ENCODE measurements at regions not wholly inside any gene's neighbourhood (a gene's known extent, or its start where the extent isn't known, plus 50 kb on each side); places are given as distances from the start of the nearest gene placed in this dataset.
A peak's percentile ranks its signal among the peaks of the same experiment; 100 is the strongest.
"Not testable (repeated sequence)": the region's sequence is repeated elsewhere in the genome, so short reads cannot be mapped to it uniquely, and the experiment has no call there.

DNA sequence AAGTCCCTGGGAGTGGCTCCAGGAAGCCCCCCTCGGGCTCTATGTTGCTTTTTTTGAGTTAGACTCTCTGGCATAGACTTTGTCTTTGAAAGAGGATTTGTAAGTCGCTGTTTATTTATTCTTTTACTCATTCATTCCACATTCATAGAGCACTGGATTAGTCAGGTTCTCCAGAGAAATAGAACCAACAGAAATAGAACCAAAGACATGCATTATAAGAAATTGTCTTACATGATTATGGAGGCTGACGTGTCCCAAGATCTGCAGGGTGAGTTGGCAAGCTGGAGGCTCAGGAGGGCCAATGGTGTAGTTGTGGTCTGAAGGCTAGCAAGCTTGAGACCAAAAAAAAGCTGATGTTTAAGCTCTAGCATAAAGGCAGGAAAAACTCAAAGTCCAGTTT lies 98.3 kb upstream of the CHD6 start:
- no peak for DNase-seq (ENCODE audit: low spot score)

DNA sequence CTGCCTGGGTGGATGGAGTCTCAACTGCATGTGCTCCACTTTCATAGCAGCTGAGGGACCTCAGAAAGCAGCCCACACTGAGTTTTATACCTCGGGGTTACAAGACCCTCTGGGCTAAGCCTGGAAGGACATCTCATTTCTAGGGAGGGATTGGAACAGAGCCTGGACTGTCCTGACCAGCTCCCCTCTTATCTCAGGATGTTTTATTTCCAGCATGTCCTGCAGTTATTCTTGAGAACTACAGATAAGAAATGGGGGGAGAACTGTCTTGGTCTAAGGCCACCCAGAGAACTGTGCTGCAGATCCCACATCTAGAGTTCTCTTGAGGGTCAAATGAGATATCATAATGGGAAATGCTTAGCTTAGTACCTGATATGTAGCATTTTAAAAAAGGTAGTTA lies 97.3 kb upstream of the CHD6 start:
- DNase-seq (ENCODE audit: low spot score), result no peak

DNA sequence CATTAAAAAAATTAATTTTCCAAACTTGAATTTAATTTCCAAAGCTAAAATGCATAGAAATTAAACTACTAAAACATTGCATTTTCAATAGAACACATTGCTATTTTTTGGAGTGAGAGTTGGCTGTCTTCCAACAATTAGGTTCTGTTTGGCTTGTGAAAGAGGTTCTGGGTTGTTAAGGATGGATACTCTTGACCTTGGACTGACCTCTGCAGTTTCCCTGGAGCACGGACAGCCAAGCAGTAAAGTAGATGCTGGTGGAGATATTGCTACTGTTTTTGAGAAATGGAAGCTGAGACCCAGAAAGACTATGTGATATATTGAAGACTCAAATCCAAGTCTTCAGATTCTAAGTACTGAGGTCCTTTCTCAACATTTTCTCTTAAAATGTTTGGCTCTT lies 95.9 kb upstream of the CHD6 start:
- no peak for DNase-seq (ENCODE audit: low spot score)

DNA sequence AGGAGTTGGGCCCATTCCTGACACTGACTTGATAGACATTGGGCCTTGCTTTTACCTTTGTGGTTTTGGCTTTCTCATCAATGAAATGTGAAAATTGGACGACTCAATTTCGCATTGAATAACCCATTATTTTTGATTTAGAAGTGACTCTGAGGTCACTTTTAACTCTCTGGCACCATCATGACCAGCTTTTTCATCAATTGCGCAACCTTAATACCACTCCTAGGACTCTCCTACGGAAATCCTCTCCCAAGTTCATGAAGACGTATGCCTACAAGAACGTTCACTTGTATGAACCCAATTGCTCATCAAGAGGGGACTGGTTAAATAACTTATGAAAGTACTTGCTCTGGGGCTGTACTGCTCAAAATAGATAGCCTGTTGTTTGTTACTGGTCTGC lies 86.7 kb upstream of the CHD6 start:
- DNase-seq (ENCODE audit: low spot score), result no peak

DNA sequence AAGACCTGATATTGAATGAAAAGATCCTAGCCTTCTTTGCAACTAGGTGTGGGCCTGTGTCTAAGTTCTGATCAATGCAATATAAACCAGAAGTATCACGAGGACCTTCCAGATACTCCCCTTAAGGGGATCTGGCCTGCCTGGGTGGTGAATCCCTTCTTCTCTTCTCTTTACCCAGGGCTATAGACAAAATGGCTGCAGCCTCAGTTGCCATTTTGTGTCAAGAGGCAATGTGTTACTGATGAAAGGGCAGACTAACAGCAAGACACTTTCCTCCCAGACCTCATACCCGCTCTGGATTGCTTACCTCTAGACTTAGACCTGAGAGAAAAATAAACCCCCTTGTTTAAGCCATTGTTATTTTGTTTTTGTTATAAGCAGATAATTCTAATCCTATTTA lies 84.5 kb upstream of the CHD6 start:
- DNase-seq (ENCODE audit: low spot score), result no peak

DNA sequence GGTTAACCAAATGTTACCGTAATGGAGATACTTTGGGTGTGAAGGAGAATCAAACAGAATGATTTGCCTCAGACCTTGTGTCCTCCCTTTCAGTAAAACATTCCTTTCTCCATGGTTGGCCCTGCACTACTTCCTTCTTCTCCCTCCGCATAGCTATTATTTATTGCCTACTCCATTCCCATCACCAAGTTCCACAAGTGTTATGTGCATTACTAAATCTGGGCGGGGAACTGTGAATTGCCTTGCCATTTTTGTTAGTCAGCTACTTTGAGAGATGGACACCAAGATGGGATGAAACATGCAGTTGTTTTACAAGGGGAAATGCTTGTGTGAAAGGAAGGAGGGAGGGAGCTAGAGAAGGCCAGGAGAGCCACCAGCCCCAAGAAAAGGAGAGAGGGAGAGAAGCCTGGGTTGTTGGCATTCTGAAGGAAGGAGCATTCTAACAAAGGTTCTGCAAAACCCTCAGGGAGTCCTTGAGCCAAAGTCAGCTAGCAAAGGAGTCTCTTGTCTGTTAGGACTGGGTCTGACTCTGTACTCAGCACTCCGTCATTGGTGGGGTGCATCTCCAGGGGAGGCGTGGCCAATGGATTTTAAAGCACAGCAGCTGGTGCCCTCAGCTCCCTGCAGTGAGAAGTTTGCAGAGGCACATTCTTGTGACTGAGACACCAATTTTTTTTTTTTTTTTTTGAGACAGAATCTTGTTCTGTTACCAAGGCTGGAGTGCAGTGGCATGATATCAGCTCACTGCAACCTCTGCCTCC lies 83.6 kb upstream of the CHD6 start:
- DNase-seq (ENCODE audit: low spot score), result no peak

DNA sequence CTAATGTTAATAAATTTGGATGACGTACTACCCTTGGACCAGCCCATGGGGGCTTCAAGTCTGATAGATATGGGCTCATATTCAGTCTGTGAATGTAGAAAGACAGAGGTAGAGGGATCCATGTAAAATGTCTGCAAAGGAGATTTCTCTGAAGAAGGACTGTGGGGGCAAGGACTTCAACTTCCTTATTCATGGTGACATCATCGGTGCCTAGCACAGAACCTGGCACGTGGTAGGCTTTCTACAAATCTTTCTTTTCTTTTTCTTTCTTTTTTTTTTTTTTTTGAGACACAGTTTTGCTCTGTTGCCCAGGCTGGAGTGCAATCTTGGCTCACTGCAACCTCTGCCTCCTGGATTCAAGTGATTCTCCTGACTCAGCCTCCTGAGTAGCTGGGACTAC lies 81.5 kb upstream of the CHD6 start:
- not testable (repeated sequence) for DNase-seq (ENCODE audit: low spot score)

DNA sequence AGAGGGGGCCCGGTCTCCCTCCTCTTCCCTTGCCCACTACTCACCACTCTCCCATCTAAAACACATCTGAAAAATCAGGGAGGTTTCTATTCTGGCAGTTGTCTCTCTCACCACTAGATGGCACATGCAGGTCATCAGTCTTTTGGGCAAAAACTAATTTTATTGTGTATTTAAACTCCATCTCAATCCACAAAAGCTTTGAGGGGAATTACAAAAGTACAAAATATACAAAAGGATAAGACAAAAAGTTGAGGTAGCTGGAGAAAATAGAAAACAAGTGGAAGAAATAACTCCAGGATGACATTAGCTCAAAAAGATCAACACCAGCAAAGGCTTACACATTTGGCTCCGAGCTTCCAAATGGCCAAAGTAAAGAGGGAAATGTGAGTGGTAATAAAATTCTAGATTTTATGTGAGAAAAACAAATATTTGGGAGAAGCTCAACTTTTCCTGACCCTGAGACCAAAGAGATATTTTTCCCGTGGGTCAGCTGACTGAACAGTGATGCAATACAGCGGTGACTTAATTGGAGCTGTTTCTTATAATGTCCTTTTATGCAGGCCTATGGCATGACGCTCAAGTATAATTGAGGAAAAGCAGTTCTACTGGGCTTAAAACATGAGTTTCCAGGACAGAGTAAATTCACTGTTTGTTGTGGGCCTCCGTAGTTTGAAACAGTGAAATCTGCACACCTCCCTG lies 79.8 kb upstream of the CHD6 start:
- no peak for DNase-seq (ENCODE audit: low spot score)

DNA sequence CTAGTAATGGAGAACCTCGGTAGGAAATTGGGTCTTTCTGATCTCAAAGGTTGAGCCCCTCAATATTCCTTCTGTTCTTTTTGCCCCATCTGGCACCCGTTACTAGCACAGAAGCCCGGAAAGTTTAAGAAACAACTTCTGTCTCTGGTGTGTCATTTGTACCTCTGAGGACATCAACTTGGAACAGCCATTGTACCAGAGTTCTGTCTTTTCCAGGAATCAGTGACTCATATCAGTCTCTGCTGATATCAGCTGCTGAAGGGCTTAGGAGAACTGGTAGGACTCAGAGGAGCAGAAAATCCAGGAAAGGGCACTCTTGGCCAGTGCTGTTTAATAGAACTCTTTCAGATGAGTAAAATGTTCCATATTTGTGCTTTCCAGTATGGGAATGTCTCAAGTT lies 78.3 kb upstream of the CHD6 start:
- no peak for DNase-seq (ENCODE audit: low spot score)

DNA sequence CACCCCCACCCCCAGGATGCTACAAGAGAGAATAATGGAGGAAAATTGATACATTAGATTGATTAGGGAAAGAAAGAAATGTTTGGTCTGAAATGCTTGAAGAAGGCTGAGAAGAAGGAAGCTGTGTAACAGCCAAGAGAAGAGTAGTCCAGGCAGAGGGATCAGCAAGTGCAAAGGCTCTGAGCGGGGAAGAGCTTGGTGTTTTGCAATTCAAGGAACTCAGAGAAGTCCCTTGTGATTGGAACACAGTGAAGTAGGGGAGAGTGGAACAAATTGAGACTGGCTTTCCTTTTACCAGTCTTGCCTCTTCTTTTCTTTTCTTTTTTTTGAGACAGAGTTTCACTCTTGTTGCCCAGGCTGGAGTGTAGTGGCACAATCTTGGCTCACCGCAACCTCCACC lies 76.6 kb upstream of the CHD6 start:
- DNase-seq (ENCODE audit: low spot score), result no peak

DNA sequence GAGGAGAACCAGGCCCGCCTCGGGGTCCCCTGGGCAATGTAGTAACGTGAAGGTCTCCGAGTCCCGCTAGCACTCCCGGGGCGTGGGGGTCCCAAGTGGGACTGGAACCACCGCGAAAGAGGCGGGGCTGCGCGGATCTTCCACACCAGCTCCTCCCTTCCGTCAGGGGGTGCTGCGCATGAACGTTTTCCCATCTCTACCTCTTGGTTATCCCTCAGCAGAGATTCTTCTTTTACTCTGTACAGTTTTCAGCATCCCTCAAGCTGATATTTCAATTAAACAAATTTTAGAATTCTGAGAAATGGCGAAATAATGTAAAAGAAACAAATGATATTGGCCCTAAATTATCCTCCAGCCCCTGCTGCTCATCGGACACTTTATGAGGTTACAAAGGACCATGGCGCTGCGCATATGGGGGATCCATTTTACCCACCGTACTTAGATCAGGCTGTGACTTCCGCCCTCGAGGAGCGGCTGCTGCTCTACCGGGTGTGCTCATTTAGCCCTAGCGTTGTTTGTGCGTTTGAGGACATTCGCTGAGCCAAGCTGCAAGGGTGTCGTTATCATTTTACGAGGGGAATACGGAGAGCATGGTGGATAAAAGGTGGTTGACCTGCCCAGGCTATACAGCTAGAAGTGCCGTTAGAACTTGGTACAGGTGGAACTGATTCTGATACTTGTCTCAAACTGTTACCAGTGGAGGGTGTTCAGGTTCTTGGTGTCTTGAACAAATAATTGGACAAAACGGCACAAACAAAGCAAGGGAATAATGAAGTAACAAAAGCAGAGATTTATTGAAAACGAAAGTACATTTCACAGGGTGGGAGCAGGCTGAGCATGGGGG lies 75.2 kb upstream of the CHD6 start:
- peak; percentile 84 for DNase-seq (ENCODE audit: low spot score)

DNA sequence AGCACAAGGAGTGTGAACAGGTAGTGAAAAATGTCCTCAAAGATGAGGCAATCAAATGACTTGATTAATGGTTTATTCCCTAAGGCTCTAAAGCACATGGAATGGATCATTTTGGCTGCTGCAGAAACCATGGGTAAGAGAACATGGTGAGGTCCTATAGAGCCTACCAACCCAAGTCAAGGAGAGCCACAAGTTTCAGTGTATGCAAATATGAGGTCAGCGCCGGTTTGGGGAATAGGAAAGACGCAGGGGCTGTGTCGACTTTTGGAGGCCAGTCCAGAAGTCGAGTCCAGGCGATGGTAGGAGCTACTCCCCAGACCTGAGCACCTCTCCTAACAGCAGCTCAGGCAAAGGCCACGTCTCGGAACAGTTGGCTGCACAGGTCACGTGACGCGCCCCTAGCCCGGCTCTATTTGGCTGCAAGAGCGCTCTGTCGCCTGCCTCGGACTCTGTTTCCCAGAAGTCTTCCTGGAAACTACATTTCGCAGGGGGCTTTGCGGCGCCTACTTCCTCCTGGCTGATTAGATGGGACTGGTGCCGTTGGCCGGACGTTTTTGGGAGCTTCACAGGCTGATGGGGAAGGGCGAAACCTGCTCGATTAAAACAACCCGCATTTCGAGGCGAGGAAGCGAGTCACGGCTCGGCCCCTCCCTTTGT lies 74.4 kb upstream of the CHD6 start:
- peak; percentile 91 for DNase-seq (ENCODE audit: low spot score)

DNA sequence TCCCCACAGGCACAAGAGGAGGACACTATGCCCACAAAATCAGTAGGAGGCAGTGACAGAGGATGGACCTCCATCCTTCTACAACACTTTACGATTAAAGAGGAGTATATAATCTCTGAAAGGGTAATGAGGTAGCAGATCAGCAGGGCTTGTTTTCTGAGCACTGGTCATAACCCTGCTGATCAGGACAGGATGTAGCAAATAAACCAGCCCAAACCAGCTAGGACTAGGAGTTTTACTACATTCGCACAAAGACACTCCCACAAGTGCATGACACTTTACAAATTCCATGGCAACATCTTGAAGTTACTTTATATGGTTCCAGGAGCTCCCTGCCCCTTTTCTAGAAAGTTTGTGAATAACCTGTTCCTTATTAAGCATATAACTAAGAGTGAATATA lies 73.3 kb upstream of the CHD6 start:
- no peak for DNase-seq (ENCODE audit: low spot score)

DNA sequence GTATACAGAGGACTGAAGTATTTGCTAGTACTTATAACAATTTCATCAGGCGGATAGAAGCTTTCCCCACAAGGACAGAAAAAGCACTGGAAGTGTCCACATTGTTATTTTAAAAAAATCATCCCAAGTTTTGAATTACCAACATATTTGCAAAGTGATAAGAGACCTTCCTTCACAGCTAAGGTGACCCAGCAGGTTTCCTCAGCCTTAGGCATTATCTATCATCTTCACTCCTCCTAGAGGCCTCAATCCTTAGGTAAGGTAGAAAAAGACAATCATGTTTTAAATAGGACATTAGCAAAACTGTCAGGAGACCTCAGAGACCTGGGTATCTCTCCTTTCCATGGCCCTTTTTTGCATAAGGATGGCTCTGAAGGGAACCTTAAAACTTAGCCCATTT lies 72.5 kb upstream of the CHD6 start:
- DNase-seq (ENCODE audit: low spot score), result no peak

DNA sequence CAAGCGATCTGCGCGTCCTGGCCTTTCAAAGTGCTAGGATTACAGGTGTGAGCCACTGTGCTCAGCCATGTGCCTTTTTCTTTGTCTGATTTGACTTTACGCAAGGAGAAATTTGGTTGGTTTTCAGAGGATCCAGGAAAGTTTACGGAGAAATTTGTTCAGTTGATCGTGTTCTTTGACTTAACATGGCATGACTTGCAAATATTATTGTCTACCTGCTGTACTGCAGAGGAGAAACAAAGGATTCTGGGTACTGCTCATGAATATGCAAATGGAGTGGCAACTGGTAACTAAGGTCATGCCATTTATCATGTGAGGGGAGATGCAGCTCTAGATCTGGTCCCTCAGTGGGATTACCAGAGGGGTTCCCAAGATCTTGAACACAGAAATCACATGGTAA lies 68.8 kb upstream of the CHD6 start:
- no peak for DNase-seq (ENCODE audit: low spot score)

DNA sequence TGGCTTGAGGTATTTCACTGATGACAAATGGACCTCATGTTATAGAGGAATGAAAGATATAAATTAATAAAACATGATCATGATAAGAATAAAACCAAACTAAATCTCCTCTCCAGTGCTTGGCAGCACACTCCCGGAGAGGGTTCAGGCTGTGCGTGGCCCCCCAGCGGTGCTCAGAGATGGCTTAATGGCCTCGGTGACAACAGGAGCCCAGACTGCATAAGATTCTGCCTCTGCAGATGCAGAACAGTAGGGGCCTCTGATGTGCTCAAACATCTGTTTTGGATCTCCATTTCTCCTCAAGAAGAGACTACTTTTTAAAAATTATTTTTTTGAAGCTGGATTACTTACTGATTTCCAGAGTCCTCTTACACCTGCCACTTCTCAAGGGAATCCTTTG lies 67.0 kb upstream of the CHD6 start:
- not testable (repeated sequence) for DNase-seq (ENCODE audit: low spot score)

DNA sequence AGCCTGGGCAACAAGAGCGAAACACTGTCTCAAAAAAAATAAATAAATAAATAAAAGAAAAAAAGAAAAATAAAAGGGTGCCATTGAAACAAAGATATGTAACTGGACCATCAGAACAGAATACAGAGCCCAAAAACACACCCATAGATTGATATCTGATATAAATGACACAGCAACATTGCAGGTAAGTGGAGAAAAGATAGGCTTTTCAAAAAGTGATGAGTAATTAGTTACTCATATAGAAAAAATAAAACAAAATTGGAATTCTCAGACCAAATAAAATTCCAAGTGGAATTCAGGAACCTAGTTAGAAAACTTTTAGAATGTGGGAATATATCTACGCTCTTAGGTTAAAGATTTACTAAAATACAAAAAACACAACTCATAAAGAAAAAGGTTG lies 60.6 kb upstream of the CHD6 start:
- no peak for DNase-seq (ENCODE audit: low spot score)

DNA sequence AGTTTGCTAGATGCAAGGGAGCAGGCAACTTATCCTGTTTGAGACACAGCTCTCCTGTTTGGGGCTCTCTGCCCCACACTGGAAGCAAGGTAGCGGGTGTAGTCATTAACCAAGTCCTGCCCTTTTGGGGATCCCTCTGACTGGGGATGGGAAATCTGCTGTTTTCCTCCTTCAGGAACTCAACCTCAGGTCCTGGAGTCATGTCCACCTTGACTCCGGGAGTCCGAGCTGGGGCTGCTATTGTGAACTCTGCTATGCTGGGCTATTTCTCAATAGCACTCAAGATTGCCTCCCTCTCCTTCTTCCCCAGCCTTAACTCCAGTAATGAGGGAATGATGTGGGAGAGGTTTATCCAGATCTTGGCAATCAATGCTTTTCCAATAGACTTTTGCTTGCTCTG lies 54.1 kb upstream of the CHD6 start:
- DNase-seq (ENCODE audit: low spot score), result no peak

DNA sequence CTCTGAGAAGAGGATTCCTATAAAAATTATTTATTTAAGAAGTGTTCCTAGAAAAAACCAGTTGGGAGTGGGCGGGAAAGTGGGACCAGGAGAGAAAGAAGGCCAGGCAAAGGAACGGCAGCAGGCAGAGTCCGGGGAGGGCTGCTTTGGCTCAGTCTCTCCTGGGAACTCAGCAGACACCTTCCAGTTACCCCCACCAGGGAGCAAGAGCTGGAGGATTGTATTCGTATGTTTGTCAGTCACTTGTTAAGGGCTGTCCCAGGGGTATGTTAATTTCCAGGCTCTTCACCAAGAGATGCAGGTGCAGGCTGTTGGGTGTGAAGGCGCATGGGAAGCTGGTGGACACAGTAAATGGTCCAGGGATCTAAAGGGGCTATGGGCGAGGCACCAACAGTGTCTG lies 53.0 kb upstream of the CHD6 start:
- DNase-seq (ENCODE audit: low spot score), result no peak

DNA sequence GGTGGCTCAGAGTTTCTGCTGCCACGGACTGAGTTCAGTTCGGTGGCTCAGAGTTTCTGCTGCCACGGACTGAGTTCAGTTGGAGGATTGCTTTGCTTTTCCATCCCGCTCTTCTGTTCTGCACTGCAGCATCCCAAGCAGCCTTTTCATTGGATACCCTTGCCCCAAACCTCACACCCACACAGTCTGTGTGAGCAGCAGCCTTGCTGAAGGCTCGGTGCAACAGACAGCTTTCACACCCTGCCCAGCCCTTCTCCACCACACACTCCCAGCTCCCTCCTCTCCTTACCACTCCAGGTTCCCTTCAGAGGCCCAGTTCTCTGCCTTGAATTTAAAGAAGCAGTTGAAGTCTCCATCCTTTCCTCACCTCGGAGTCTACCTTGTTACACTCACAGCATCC lies 52.5 kb upstream of the CHD6 start:
- no peak for DNase-seq (ENCODE audit: low spot score)

DNA sequence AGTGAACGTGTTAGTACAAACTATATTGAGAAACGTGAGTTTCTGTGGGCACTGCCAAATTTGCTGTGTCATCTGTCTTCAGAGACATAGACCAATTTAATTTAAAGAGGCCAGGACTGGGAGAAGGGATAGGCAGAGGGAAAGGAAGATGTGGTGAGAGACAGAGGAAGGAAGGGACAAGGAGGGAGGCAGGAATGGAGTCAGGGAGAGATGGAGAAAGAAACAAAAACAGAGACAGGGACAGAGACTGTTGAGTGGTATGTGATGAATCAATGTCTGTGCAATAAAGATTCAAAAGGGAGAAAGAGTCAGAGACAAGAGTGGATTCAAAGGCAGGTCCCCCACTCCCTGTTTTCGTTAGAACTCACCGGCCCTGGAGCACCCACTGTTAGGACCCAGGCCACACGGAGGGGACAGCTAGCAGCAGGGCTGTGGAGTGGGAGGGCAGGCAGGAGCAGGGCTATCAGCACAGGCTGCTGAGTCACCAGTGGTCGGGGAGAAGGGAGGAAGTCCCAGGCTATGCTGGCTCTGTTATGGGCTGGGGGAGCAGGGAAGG lies 51.6 kb upstream of the CHD6 start:
- DNase-seq (ENCODE audit: low spot score), result no peak

DNA sequence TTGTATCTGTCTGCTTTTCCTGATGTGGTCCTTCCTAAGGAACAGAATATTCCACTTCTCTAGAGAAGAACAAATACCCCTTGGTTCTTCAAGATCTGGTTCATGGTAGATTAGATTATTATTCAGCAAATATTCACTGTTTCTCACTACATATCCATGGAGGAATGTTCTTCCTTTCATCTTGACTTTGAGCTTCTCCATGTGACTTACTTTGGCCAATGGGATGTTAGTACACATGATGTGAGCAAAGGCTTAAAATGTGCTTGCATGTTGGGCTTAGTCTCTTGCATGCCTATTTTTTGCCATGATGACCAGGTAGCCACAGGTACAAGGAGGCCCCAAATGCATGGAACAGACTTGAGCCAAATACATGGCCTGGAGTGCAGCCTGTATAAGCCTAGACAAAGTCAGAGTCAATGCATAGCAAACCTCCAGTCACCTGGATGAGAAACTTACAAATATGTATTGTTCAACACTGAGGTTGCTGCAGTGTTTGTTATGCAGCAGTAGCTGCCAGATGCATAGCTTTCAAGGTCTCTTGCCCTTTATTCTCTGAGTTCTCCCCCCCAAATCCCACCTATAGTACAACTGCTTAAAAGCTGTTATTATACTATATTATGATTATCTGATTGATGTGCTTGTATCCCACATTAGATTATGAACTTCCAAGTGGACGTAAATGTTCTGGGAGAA lies 50.0 kb upstream of the CHD6 start:
- DNase-seq (ENCODE audit: low spot score), result no peak

All from ecto neural progenitor cell (in vitro differentiated cells).